ENCODE measurements at regions not wholly inside any gene's neighbourhood (a gene's known extent, or its start where the extent isn't known, plus 50 kb on each side); places are given as distances from the start of the nearest gene placed in this dataset.

DNA sequence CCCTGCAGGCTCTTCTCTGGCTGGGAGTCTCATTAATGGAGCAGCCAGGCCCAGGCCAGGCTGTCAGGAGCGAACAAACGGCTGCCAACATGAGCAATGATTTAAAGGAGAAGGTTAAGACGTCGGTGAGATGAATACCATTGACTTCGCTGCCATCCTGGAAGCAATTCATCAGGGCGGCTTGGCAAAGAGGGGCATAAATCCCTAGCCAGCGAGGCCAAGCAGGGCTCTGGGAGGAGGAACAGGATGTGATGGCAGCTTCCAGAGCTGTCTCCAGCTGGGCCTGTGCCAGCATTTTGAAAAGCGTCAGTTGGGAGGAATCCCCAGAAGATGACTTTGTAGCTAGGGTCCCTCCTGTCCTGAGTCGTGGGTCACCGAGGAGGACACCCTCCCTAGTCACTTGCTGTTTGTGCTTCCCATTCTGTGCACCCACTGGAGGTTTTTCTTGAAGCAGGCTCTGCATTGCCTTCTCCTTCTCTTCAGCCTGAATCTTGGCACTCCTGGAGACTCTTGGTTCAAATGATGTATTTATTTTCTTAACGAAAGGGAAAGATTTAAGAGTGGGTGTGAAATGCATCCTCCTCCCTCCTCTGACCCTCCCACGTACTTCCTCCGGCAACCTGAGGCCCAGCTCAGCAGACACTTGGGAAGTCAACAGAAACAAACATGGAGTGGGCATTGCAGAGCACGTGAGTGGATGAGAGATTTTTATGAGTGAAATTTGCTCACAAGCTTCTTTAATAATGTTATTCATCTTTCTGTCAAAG lies 476.3 kb upstream of the CADM1 start:
- TF ChIP-seq POLR2AphosphoS5 (IDR thresholded peaks at IDR 0.05; ENCODE audit: insufficient read depth in 1 of 2, low read depth in 1 of 2) = no peak
- TF ChIP-seq POLR2A (IDR thresholded peaks at IDR 0.05) = no peak
